ENCODE measurements at regions not wholly inside any gene's neighbourhood (a gene's known extent, or its start where the extent isn't known, plus 50 kb on each side); places are given as distances from the start of the nearest gene placed in this dataset.

DNA sequence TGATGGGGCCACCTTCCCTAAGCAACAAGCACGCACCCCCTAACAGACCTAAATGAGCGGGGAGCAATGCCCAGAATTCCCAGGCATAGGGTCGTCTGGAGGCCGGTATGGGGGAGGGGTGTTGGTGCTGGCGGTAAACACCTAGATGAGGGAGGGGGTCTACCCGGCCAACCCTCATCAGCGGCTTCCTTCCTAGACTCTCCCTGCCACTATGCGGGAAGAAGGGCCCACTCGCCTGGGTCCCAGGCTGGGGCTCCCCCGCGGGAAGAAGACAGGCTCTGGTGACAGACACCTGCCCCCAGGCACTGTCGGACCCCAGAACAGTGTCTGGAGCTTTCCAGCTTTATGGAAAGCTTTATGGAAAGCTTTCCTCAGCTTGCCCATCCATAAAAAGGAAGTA is 519.0 kb upstream of the SEMA6A start:
- WGBS (ENCODE audit: insufficient coverage): 95% methylated on average over 8 of the region's 12 CpGs
- H3K27ac Mint-ChIP-seq: no peak overlapping the region
- DNase-seq: no peak
- no peak overlapping the region for H3K4me3 Mint-ChIP-seq
- TF ChIP-seq, protein P1, sequence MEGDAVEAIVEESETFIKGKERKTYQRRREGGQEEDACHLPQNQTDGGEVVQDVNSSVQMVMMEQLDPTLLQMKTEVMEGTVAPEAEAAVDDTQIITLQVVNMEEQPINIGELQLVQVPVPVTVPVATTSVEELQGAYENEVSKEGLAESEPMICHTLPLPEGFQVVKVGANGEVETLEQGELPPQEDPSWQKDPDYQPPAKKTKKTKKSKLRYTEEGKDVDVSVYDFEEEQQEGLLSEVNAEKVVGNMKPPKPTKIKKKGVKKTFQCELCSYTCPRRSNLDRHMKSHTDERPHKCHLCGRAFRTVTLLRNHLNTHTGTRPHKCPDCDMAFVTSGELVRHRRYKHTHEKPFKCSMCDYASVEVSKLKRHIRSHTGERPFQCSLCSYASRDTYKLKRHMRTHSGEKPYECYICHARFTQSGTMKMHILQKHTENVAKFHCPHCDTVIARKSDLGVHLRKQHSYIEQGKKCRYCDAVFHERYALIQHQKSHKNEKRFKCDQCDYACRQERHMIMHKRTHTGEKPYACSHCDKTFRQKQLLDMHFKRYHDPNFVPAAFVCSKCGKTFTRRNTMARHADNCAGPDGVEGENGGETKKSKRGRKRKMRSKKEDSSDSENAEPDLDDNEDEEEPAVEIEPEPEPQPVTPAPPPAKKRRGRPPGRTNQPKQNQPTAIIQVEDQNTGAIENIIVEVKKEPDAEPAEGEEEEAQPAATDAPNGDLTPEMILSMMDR (IDR thresholded peaks at IDR 0.05): no peak
- Histone ChIP-seq H3K27me3 (ENCODE audit: control insufficient read depth, insufficient read depth, low read length) (no peaks in the 10 kb centered on the region), H3K36me3 (ENCODE audit: control insufficient read depth, insufficient read depth, low read length) (no peaks in the 10 kb centered on the region), H3K9me3 (ENCODE audit: control insufficient read depth, insufficient read depth, low read length) (peaks cover 7% of the 10 kb centered on the region), H3K4me1 (ENCODE audit: control insufficient read depth, insufficient read depth, low read length) (no peaks in the 10 kb centered on the region), H3K4me3 (ENCODE audit: low read length) (no peak overlapping the region), H3K27ac (ENCODE audit: low read length) (no peak overlapping the region)
- ATAC-seq: no peak
- H3K27me3 Mint-ChIP-seq (ENCODE audit: low read depth in 2 of 2): no peaks in the 10 kb centered on the region
- H3K9me3 Mint-ChIP-seq: peaks cover 8 to 9% of the 10 kb centered on the region in 2 donors
- intact Hi-C loops (cut with micrococcal nuclease): no loop called here
- H3K4me1 Mint-ChIP-seq: no peaks in the 10 kb centered on the region
- H3K36me3 Mint-ChIP-seq: no peaks in the 10 kb centered on the region

DNA sequence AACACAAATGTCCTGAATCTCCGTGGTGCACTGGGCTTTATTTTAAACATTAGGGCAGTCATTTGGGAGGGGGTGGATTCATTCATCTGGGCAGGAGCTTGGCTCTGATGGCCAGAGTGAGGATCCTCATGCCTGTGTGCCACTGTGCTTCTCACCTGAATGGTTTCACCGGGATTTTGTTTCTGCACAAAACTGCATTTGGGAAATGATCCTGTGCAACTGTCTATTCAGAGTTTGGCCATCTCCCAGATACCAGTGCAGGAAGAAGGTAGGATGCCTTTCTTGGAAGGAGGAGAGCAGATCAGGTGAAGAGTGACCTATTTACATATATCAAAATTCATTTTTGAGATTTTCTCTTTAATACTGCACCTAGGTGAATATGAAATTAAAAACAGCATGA is 514.4 kb upstream of the SEMA6A start:
- H3K27me3 ChIP-seq (ENCODE audit: control insufficient read depth, insufficient read depth, low read length): no peaks in the 10 kb centered on the region
- no peaks in the 10 kb centered on the region for H3K4me1 ChIP-seq (ENCODE audit: control insufficient read depth, insufficient read depth, low read length)
- Mint-ChIP-seq H3K4me3 (no peak overlapping the region), H3K9me3 (peaks cover 2 to 8% of the 10 kb centered on the region in 2 donors), H3K4me1 (no peaks in the 10 kb centered on the region), H3K36me3 (no peaks in the 10 kb centered on the region), H3K27ac (no peak overlapping the region), H3K27me3 (ENCODE audit: low read depth in 2 of 2) (no peaks in the 10 kb centered on the region)
- no peak for DNase-seq
- no peak overlapping the region for H3K27ac ChIP-seq (ENCODE audit: low read length)
- WGBS (ENCODE audit: insufficient coverage): 85% methylated on average over 2 of the region's 2 CpGs
- no peak overlapping the region for H3K4me3 ChIP-seq (ENCODE audit: low read length)
- peaks cover 3% of the 10 kb centered on the region for H3K9me3 ChIP-seq (ENCODE audit: control insufficient read depth, insufficient read depth, low read length)
- TF ChIP-seq, protein P1 (IDR thresholded peaks at IDR 0.05): no peak
- intact Hi-C loops (cut with micrococcal nuclease): no loop called here
- H3K36me3 ChIP-seq (ENCODE audit: control insufficient read depth, insufficient read depth, low read length): no peaks in the 10 kb centered on the region
- ATAC-seq: no peak

GRCh38 chr5:117088176-117088575 is 513.6 kb upstream of the SEMA6A start:
- WGBS (ENCODE audit: insufficient coverage): 100% methylated on average over 1 of the region's 2 CpGs
- ATAC-seq: no peak
- no peaks in the 10 kb centered on the region for H3K4me1 ChIP-seq (ENCODE audit: control insufficient read depth, insufficient read depth, low read length)
- H3K9me3 Mint-ChIP-seq: peaks cover under 1 to 9% of the 10 kb centered on the region in 2 donors
- H3K4me3 ChIP-seq (ENCODE audit: low read length): no peak overlapping the region
- no peaks in the 10 kb centered on the region for H3K36me3 Mint-ChIP-seq
- no peaks in the 10 kb centered on the region for H3K4me1 Mint-ChIP-seq
- no peak overlapping the region for H3K27ac Mint-ChIP-seq
- no peak overlapping the region for H3K4me3 Mint-ChIP-seq
- no peaks in the 10 kb centered on the region for H3K36me3 ChIP-seq (ENCODE audit: control insufficient read depth, insufficient read depth, low read length)
- TF ChIP-seq, protein P1 (IDR thresholded peaks at IDR 0.05): no peak
- no peaks in the 10 kb centered on the region for H3K27me3 Mint-ChIP-seq (ENCODE audit: low read depth in 2 of 2)
- H3K9me3 ChIP-seq (ENCODE audit: control insufficient read depth, insufficient read depth, low read length): no peaks in the 10 kb centered on the region
- no peak for DNase-seq
- intact Hi-C loops (cut with micrococcal nuclease): no loop called here
- no peaks in the 10 kb centered on the region for H3K27me3 ChIP-seq (ENCODE audit: control insufficient read depth, insufficient read depth, low read length)
- H3K27ac ChIP-seq (ENCODE audit: low read length): no peak overlapping the region

GRCh38 chr5:117084067-117084466 is 509.4 kb upstream of the SEMA6A start:
- no peak overlapping the region for H3K27ac ChIP-seq (ENCODE audit: low read length)
- H3K4me3 ChIP-seq (ENCODE audit: low read length): no peak overlapping the region
- no peaks in the 10 kb centered on the region for H3K9me3 ChIP-seq (ENCODE audit: control insufficient read depth, insufficient read depth, low read length)
- TF ChIP-seq, protein P1 (IDR thresholded peaks at IDR 0.05): no peak
- H3K9me3 Mint-ChIP-seq: peaks cover 0 to 9% of the 10 kb centered on the region in 2 donors
- H3K36me3 ChIP-seq (ENCODE audit: control insufficient read depth, insufficient read depth, low read length): no peaks in the 10 kb centered on the region
- H3K4me1 Mint-ChIP-seq: no peaks in the 10 kb centered on the region
- ATAC-seq (no peak), DNase-seq (no peak)
- H3K36me3 Mint-ChIP-seq: no peaks in the 10 kb centered on the region
- H3K4me1 ChIP-seq (ENCODE audit: control insufficient read depth, insufficient read depth, low read length): no peaks in the 10 kb centered on the region
- H3K4me3 Mint-ChIP-seq: no peak overlapping the region
- intact Hi-C loops (cut with micrococcal nuclease): no loop called here
- no peaks in the 10 kb centered on the region for H3K27me3 ChIP-seq (ENCODE audit: control insufficient read depth, insufficient read depth, low read length)
- no peak overlapping the region for H3K27ac Mint-ChIP-seq
- H3K27me3 Mint-ChIP-seq (ENCODE audit: low read depth in 2 of 2): no peaks in the 10 kb centered on the region
